ENCODE measurements at regions not wholly inside any gene's neighbourhood (a gene's known extent, or its start where the extent isn't known, plus 50 kb on each side); places are given as distances from the start of the nearest gene placed in this dataset.

- no TSS peak for BruUV-seq (replicated peaks)
- ChIA-PET RAD21 (ENCODE audit: low non-redundant PET in 1 of 2, low total read pairs in 2 of 2, uncharacterized antibody in 2 of 2, unreplicated experiment in 2 of 2) (no interaction called here), POLR2A (no interaction called here), CTCF (no interaction called here)
- H3K4me3 ChIP-seq (replicated peaks in 1 of 2; ENCODE audit: low read depth in 1 of 2, low read length in 2 of 2): no peak overlapping the region
- H3K36me3 ChIP-seq (ENCODE audit: control insufficient read depth in 1 of 2, insufficient read depth in 2 of 2, low read length in 2 of 2): no peaks in the 10 kb centered on the region
- no peaks in the 10 kb centered on the region for H4K20me1 ChIP-seq (ENCODE audit: insufficient read depth)
- H3K9me3 ChIP-seq (ENCODE audit: control insufficient read depth in 1 of 2, insufficient read depth in 1 of 2, low read depth in 1 of 2, low read length in 2 of 2): no peaks in the 10 kb centered on the region; a peak in 1 of 4 replicates
- no peak for DNase-seq (ENCODE audit: low read depth, low spot score)
- intact Hi-C loops (cut with micrococcal nuclease): no loop called here
- H3K27me3 ChIP-seq (ENCODE audit: insufficient read depth, low read length): no peaks in the 10 kb centered on the region
- no peaks in the 10 kb centered on the region for H3K79me2 ChIP-seq (ENCODE audit: insufficient read depth, low read length)
- no peak overlapping the region for H2AFZ ChIP-seq (ENCODE audit: low read depth, low read length, poor library complexity, severe bottlenecking)
- ATAC-seq: no peak
- H3K9ac ChIP-seq (ENCODE audit: low read length): no peak overlapping the region
- no peaks in the 10 kb centered on the region for H3K4me1 ChIP-seq (ENCODE audit: control insufficient read depth in 1 of 2, insufficient read depth in 2 of 2, low read length in 2 of 2)
- TF ChIP-seq EGR1 (IDR thresholded peaks at IDR 0.05; ENCODE audit: low read depth) (no peak), SRF (IDR thresholded peaks at IDR 0.05; ENCODE audit: low read depth) (no peak), YY1 (IDR thresholded peaks at IDR 0.05; ENCODE audit: extremely low read depth, insufficient replicate concordance, low read depth, low read length) (no peak), SIN3A (IDR thresholded peaks at IDR 0.05; ENCODE audit: low read depth) (no peak), FOSL1 (IDR thresholded peaks at IDR 0.05; ENCODE audit: low read depth) (no peak), ELF1 (IDR thresholded peaks at IDR 0.05; ENCODE audit: borderline replicate concordance, low read depth) (no peak), TCF7L2 (IDR thresholded peaks at IDR 0.05; ENCODE audit: borderline replicate concordance, extremely low read depth, insufficient read depth, insufficient read length) (no peak), SP1 (IDR thresholded peaks at IDR 0.05; ENCODE audit: low read depth) (no peak), MAX (IDR thresholded peaks at IDR 0.05) (no peak), ZNF274 (IDR thresholded peaks at IDR 0.05; ENCODE audit: low read depth, low read length) (no peak), EZH2phosphoT487 (IDR thresholded peaks at IDR 0.05; ENCODE audit: borderline replicate concordance) (no peak), ZFX (IDR thresholded peaks at IDR 0.05) (no peak), CTCF (IDR thresholded peaks at IDR 0.05 in 2 of 3, conservative IDR thresholded peaks at IDR 0.05 in 1 of 3; ENCODE audit: borderline replicate concordance in 1 of 3, insufficient read depth in 1 of 3, low read depth in 2 of 3, low read length in 2 of 3) (no peak), CBX3 (IDR thresholded peaks at IDR 0.05; ENCODE audit: low read depth) (no peak)
- H3K9me2 ChIP-seq (ENCODE audit: insufficient read depth): no peaks in the 10 kb centered on the region
- no peak overlapping the region for H3K4me2 ChIP-seq (ENCODE audit: low read length)
- H3K27ac ChIP-seq (ENCODE audit: low read depth, low read length): no peak overlapping the region
These were observed 102.3 kb upstream of the TSHZ2 start for GRCh38 chr20:52869698-52870501.

All from HCT116 (cell line).